ENCODE measurements at regions not wholly inside any gene's neighbourhood (a gene's known extent, or its start where the extent isn't known, plus 50 kb on each side); places are given as distances from the start of the nearest gene placed in this dataset.

GRCh38 chr2:128442053-128442751 lies 123.5 kb upstream of the HS6ST1 start:
- TF ChIP-seq CTCF (IDR thresholded peaks at IDR 0.05) (no peak), POLR2A (IDR thresholded peaks at IDR 0.05) (no peak)

All from Peyer's patch (tissue), 4 donors.